ENCODE measurements at regions not wholly inside any gene's neighbourhood (a gene's known extent, or its start where the extent isn't known, plus 50 kb on each side); places are given as distances from the start of the nearest gene placed in this dataset.

- Histone ChIP-seq H3K9me3 (ENCODE audit: low read length) (no peaks in the 10 kb centered on the region), H3K4me2 (ENCODE audit: low read length) (no peak overlapping the region), H3K79me2 (replicated peaks; ENCODE audit: insufficient read depth, low read length) (no peaks in the 10 kb centered on the region), H2AFZ (ENCODE audit: low read depth, low read length) (no peak overlapping the region), H3K27ac (ENCODE audit: low read length) (no peak overlapping the region), H3K4me3 (ENCODE audit: low read length) (no peak overlapping the region), H4K20me1 (ENCODE audit: insufficient read depth) (no peaks in the 10 kb centered on the region), H3K9ac (ENCODE audit: low read length) (no peak overlapping the region), H3K27me3 (ENCODE audit: insufficient read depth, low read depth, low read length) (no peaks in the 10 kb centered on the region), H3F3A (ENCODE audit: insufficient read depth, low read length, poor library complexity, severe bottlenecking) (no peaks in the 10 kb centered on the region), H3K9me2 (ENCODE audit: insufficient read depth, low read length) (no peaks in the 10 kb centered on the region), H3K36me3 (ENCODE audit: insufficient read depth, low read length) (no peaks in the 10 kb centered on the region)
- TF ChIP-seq CTCF (IDR thresholded peaks at IDR 0.05; ENCODE audit: poor library complexity, severe bottlenecking): peak; percentile 35
- no peak for TF ChIP-seq POLR2AphosphoS5 (IDR thresholded peaks at IDR 0.05)
These were observed 354.0 kb upstream of the DUSP10 start for GRCh38 chr1:222095606-222096475.

GRCh38 chr1:222093518-222093917 is 351.6 kb upstream of the DUSP10 start:
- H3K9me2 ChIP-seq (ENCODE audit: insufficient read depth, low read length): no peaks in the 10 kb centered on the region
- no peaks in the 10 kb centered on the region for H3K27me3 ChIP-seq (ENCODE audit: insufficient read depth, low read depth, low read length)
- H3K9ac ChIP-seq (ENCODE audit: low read length): no peak overlapping the region
- H3K36me3 ChIP-seq (ENCODE audit: insufficient read depth, low read length): no peaks in the 10 kb centered on the region
- no peak overlapping the region for H3K4me2 ChIP-seq (ENCODE audit: low read length)
- no peaks in the 10 kb centered on the region for H3K79me2 ChIP-seq (replicated peaks; ENCODE audit: insufficient read depth, low read length)
- no peak overlapping the region for H3K4me3 ChIP-seq (ENCODE audit: low read length)
- H4K20me1 ChIP-seq (ENCODE audit: insufficient read depth): no peaks in the 10 kb centered on the region
- no peaks in the 10 kb centered on the region for H3F3A ChIP-seq (ENCODE audit: insufficient read depth, low read length, poor library complexity, severe bottlenecking)
- H2AFZ ChIP-seq (ENCODE audit: low read depth, low read length): no peak overlapping the region
- TF ChIP-seq CTCF (IDR thresholded peaks at IDR 0.05; ENCODE audit: poor library complexity, severe bottlenecking) (no peak), EZH2 (IDR thresholded peaks at IDR 0.05; ENCODE audit: borderline replicate concordance, insufficient read depth, low read length, poor library complexity, severe bottlenecking) (no peak), EP300 (conservative IDR thresholded peaks at IDR 0.05; ENCODE audit: poor library complexity, severe bottlenecking) (no peak)
- H3K27ac ChIP-seq (ENCODE audit: low read length): no peak overlapping the region
- H3K9me3 ChIP-seq (ENCODE audit: low read length): no peaks in the 10 kb centered on the region

GRCh38 chr1:222090103-222090502 is 348.2 kb upstream of the DUSP10 start:
- Histone ChIP-seq H3K79me2 (replicated peaks; ENCODE audit: insufficient read depth, low read length) (no peaks in the 10 kb centered on the region), H3K9me3 (ENCODE audit: low read length) (no peaks in the 10 kb centered on the region), H3K9ac (ENCODE audit: low read length) (no peak overlapping the region), H4K20me1 (ENCODE audit: insufficient read depth) (no peaks in the 10 kb centered on the region), H2AFZ (ENCODE audit: low read depth, low read length) (no peak overlapping the region), H3F3A (ENCODE audit: insufficient read depth, low read length, poor library complexity, severe bottlenecking) (no peaks in the 10 kb centered on the region), H3K4me2 (ENCODE audit: low read length) (no peak overlapping the region), H3K4me3 (ENCODE audit: low read length) (no peak overlapping the region), H3K27me3 (ENCODE audit: insufficient read depth, low read depth, low read length) (no peaks in the 10 kb centered on the region), H3K9me2 (ENCODE audit: insufficient read depth, low read length) (no peaks in the 10 kb centered on the region), H3K27ac (ENCODE audit: low read length) (no peak overlapping the region), H3K36me3 (ENCODE audit: insufficient read depth, low read length) (no peaks in the 10 kb centered on the region)
- TF ChIP-seq SMC3 (conservative IDR thresholded peaks at IDR 0.05; ENCODE audit: poor library complexity) (no peak), EZH2 (IDR thresholded peaks at IDR 0.05; ENCODE audit: borderline replicate concordance, insufficient read depth, low read length, poor library complexity, severe bottlenecking) (no peak), POLR2AphosphoS5 (IDR thresholded peaks at IDR 0.05) (no peak), REST (IDR thresholded peaks at IDR 0.05; ENCODE audit: borderline replicate concordance) (no peak), RAD21 (conservative IDR thresholded peaks at IDR 0.05) (no peak)

Data from neural cell (in vitro differentiated cells).